Right lobe of liver (tissue), 6 donors: ENCODE measurements at regions not wholly inside any gene's neighbourhood (a gene's known extent, or its start where the extent isn't known, plus 50 kb on each side); places are given as distances from the start of the nearest gene placed in this dataset.

Source experiments
- ATAC-seq, 4 donors: fragments of 200-7000 bp; cut with Tn5 transposase; one replicate each; pipeline ENCODE4 v1.9.1; 2020; ENCODE audit warnings: mild to moderate bottlenecking in 4 of 4, moderate library complexity in 4 of 4
- DNase-seq, 3 donors: peaks; one replicate each; pipeline ENCODE4 v3.0.0-alpha.2; 2020
- H3K27ac ChIP-seq, 3 donors: fragments of 200-600 bp; one replicate each; pipeline ENCODE4 v1.8.0; 2022
- H3K27me3 ChIP-seq, 2 donors: fragments of 200-600 bp; one replicate each; pipeline ENCODE4 v1.8.0; 2022
- H3K36me3 ChIP-seq, 4 donors: fragments of 200-600 bp; sonication (generic) in 1 of 4; one replicate each; pipeline versions ENCODE4 v1.5.1 to v1.8.0; 2017 to 2022; ENCODE audit warnings: control low read depth in 1 of 4
- H3K4me1 ChIP-seq, 4 donors: fragments of 200-600 bp; sonication (generic) in 1 of 4; one replicate each; pipeline versions ENCODE4 v1.5.1 to v1.8.0; 2017 to 2022; ENCODE audit warnings: control low read depth in 1 of 4
- H3K4me3 ChIP-seq, 3 donors: fragments of 200-600 bp; one replicate each; pipeline ENCODE4 v1.8.0; 2022
- H3K9me3 ChIP-seq, 4 donors: fragments of 200-600 bp; sonication (generic) in 1 of 4; one replicate each; pipeline versions ENCODE4 v1.5.1 to v1.8.0; 2017 to 2022; ENCODE audit warnings: control low read depth in 1 of 4
- CTCF ChIP-seq, 4 donors: fragments of 200-600 bp in 3 of 4; fragments of 450-650 bp in 1 of 4; IDR thresholded peaks; one replicate each; pipeline versions ENCODE4 v1.5.1 to v1.8.0; 2016 to 2022; ENCODE audit warnings: antibody characterized with exemption in 4 of 4, mild to moderate bottlenecking in 2 of 4
- POLR2A ChIP-seq: fragments of 450-650 bp; IDR thresholded peaks from one replicate; pipeline ENCODE4 v1.6.1; 2017; ENCODE audit warnings: antibody characterized with exemption, mild to moderate bottlenecking
- WGBS: methylation state at CpG from one replicate; pipeline ENCODE4 v1.1.6; 2018; ENCODE audit warnings: low coverage, low lambda C conversion rate; ENCODE audit not compliant: insufficient coverage; ENCODE audit errors: missing lambda C conversion rate; 5-methylcytosine and 5-hydroxymethylcytosine counted together
- intact Hi-C, 2 donors: fragments of 100-400 bp; cut with DNase I; formaldehyde crosslinking; loops; one replicate each; pipeline versions ENCODE4 v1.11.2 to v1.14.1; 2022
- donor health status: DM: no; HTN: yes; CAD: no.
- donor health status: DM: no; HTN: no; CAD: no.
- donor health status: DM: no; HTN: no; CAD: no.
- donor health status: DM: no; HTN: yes; CAD: no.
- donor health status: DM: no; HTN: yes; CAD: no.

GRCh38 chr12:118650586-118650960 lies 274.2 kb downstream of the SUDS3 start:
- no peaks in the 10 kb centered on the region for H3K27me3 ChIP-seq
- no peaks in the 10 kb centered on the region for H3K36me3 ChIP-seq
- TF ChIP-seq POLR2A (no peak), CTCF (IDR thresholded peaks at IDR 0.05) (no peak)
- peaks cover 0 to 21% (median 7%) of the 10 kb centered on the region in 4 donors for H3K4me1 ChIP-seq
- no peak overlapping the region for H3K4me3 ChIP-seq
- ATAC-seq, result no peak
- 89% methylated on average over 4 of the region's 7 CpGs for WGBS
- no peak for DNase-seq
- intact Hi-C loops, result no loop called here
- H3K27ac ChIP-seq, result no peak overlapping the region
- no peaks in the 10 kb centered on the region for H3K9me3 ChIP-seq

- 29% methylated on average over 1 of the region's 2 CpGs for WGBS
- Histone ChIP-seq H3K36me3 (no peaks in the 10 kb centered on the region), H3K4me3 (no peak overlapping the region), H3K27ac (no peak overlapping the region), H3K27me3 (no peaks in the 10 kb centered on the region), H3K9me3 (no peaks in the 10 kb centered on the region), H3K4me1 (peaks cover 0 to 26% (median 7%) of the 10 kb centered on the region in 4 donors)
- DNase-seq (no peak), ATAC-seq (no peak)
- TF ChIP-seq POLR2A, result no peak
- TF ChIP-seq CTCF (IDR thresholded peaks at IDR 0.05), result no peak
- intact Hi-C loops, result no loop called here
Measured at GRCh38 chr12:118651487-118651886, 275.1 kb downstream of the SUDS3 start.

- intact Hi-C loops, result no loop called here
- H3K27me3 ChIP-seq, result no peaks in the 10 kb centered on the region
- peaks cover 0 to 26% (median 7%) of the 10 kb centered on the region in 4 donors for H3K4me1 ChIP-seq
- no peak overlapping the region for H3K4me3 ChIP-seq
- no peaks in the 10 kb centered on the region for H3K9me3 ChIP-seq
- 17% methylated on average over 1 of the region's 1 CpG for WGBS
- H3K36me3 ChIP-seq, result no peaks in the 10 kb centered on the region
- ATAC-seq (peak; percentile 98 to 99 (median 98)), DNase-seq (peak; percentile 25 to 69 (median 61))
- TF ChIP-seq CTCF (IDR thresholded peaks at IDR 0.05), result no peak
- H3K27ac ChIP-seq, result peak overlapping the region in 1 of 3 donors; percentile 20
Measured at GRCh38 chr12:118655588-118655987, 279.2 kb downstream of the SUDS3 start.

- no peak overlapping the region for H3K4me3 ChIP-seq
- intact Hi-C loops, result no loop called here
- TF ChIP-seq POLR2A (no peak), CTCF (IDR thresholded peaks at IDR 0.05) (no peak)
- H3K27ac ChIP-seq, result no peak overlapping the region
- H3K27me3 ChIP-seq, result no peaks in the 10 kb centered on the region
- WGBS, result 27% methylated on average over 7 of the region's 7 CpGs
- no peaks in the 10 kb centered on the region for H3K36me3 ChIP-seq
- ATAC-seq (no peak), DNase-seq (no peak)
- no peaks in the 10 kb centered on the region for H3K4me1 ChIP-seq
- no peaks in the 10 kb centered on the region for H3K9me3 ChIP-seq
Measured at GRCh38 chr12:118680356-118680963, 300.9 kb upstream of the SRRM4 start.

- Histone ChIP-seq H3K27me3 (no peaks in the 10 kb centered on the region), H3K36me3 (no peaks in the 10 kb centered on the region), H3K4me3 (no peak overlapping the region), H3K4me1 (no peaks in the 10 kb centered on the region), H3K9me3 (no peaks in the 10 kb centered on the region), H3K27ac (no peak overlapping the region)
- ATAC-seq (no peak), DNase-seq (no peak)
- 8% methylated on average over 2 of the region's 3 CpGs for WGBS
- intact Hi-C loops, result no loop called here
- no peak for TF ChIP-seq POLR2A
- no peak for TF ChIP-seq CTCF (IDR thresholded peaks at IDR 0.05)
Measured at GRCh38 chr12:118682656-118683055, 298.7 kb upstream of the SRRM4 start.
